Caki2 (cell line): ENCODE measurements at regions not wholly inside any gene's neighbourhood (a gene's known extent, or its start where the extent isn't known, plus 50 kb on each side); places are given as distances from the start of the nearest gene placed in this dataset.

Source experiments
- DNase-seq: peaks from one replicate; pipeline ENCODE4 v3.0.0-alpha.2; 2015; ENCODE audit warnings: low read depth
- in situ Hi-C: cut with HindIII; loops from 2 replicates; pipeline ENCODE4 v1.10.0; 2016; ENCODE audit warnings: low sequenced_read_pairs, low pct_unique_long_range_greater_than_20kb, mixed read lengths

DNA sequence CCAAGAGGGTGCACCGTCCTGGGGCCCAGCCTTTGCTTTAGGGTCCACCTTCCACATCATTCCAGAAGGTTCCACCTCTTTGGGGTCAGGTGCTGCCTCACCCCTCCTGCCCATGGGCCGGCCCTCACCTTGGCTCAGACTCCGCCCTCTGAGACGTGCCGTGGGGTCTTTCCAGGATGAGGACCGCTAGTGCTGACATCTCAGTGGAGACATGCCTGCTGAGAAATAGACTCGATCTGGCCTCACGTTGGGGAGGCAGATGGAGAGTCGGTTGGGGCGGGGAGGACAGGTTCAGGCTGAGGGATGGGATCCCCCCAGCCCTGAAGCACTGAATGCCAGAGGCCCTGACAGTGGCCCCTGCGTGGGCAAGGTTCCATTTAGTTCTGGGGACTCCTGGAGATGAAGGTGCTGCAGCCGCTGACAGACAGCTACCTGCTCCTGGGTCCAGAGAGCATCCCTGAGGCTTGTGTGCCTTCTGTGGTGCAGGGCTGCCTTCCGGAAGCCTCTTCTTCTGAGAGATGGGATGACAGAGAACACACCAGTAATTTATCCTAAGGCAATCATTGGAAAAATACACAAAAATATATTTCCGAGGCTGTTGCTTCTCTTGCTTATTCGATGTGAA lies 185.3 kb downstream of the KIF26A start:
- in situ Hi-C loops = no loop called here

GRCh38 chr14:104326848-104327247 lies 188.5 kb downstream of the KIF26A start:
- DNase-seq = no peak
- in situ Hi-C loops = no loop called here

More for the DNA sequence above, 185.3 kb downstream of the KIF26A start:
- DNase-seq = no peak

DNA sequence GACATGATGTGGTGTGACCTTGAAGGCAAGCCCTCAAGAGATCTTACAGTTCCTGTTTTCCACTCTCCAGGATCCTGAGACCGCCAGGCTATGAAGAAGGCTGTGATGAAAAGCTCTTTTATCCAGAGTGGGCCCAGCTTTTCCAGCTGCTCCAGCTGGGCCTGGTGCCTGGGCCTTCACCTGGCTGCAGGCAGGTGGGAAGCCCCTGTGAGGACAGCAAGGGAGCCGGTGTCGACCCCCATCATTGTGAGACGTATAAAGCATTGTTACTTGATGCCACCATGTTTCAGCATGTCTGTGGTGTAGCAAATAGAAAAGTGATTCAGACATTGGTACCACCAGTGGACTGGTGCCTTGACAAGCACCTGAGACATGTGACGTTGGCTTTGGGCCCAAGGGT lies 190.2 kb downstream of the KIF26A start:
- in situ Hi-C loops = no loop called here
- DNase-seq = no peak

DNA sequence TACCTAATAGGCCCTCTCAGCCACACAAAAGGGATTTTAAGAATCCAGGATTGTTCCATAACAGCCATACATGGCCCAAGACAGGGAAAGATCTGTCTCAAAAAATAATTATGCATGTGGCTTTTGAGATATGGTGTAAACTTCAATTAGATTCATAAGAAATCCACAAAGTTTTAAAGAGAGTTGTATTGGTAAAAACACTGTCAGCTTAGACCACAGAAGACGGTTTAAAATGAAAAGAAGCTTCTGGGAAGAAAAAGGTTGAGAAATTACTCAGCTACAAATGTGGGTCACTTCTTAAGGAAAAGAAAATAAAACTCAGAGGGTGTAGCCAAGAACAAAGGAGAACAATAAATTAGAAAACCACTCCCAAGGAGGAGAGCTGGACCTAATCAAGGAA lies 191.4 kb downstream of the KIF26A start:
- DNase-seq = no peak
- in situ Hi-C loops = no loop called here

DNA sequence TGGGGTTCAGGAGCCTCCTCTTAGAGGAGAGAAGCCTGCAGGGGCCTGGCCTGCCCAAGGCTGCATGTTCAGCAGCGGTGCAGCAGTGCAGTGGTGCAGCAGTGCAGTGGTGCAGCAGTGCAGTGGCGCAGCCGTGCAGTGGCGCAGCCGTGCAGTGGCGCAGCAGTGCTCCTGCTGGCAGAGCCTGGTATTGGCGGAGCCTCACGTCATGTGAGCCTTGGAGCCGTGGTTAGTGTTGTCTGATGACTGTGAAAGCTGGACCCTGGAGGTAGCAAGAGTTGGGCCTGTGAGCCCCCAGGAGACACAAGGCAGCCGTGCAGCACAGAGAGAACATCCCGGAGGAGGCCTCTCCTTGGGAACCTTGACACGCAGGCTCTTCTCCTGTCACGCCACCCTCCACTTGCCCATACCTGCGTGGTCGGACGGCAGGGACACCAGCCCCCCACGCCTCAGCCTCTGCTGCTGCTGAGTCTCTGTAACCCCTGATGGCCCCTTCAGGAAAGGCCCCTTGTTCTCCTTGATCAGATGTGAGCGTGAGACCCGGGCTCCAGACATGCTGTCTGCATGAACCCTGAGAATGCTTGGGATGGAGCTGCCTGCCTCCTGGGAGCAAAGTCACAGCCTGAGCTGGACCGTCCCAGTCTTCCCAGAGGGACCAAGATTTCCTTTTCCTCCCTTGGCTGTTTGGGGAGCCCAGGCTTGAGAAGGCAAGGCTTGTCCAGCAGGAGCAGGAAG lies 193.7 kb downstream of the KIF26A start:
- in situ Hi-C loops = no loop called here
- DNase-seq = no peak

- in situ Hi-C loops = no loop called here
- DNase-seq = no peak
These were observed 194.4 kb downstream of the KIF26A start for GRCh38 chr14:104332634-104333270.

DNA sequence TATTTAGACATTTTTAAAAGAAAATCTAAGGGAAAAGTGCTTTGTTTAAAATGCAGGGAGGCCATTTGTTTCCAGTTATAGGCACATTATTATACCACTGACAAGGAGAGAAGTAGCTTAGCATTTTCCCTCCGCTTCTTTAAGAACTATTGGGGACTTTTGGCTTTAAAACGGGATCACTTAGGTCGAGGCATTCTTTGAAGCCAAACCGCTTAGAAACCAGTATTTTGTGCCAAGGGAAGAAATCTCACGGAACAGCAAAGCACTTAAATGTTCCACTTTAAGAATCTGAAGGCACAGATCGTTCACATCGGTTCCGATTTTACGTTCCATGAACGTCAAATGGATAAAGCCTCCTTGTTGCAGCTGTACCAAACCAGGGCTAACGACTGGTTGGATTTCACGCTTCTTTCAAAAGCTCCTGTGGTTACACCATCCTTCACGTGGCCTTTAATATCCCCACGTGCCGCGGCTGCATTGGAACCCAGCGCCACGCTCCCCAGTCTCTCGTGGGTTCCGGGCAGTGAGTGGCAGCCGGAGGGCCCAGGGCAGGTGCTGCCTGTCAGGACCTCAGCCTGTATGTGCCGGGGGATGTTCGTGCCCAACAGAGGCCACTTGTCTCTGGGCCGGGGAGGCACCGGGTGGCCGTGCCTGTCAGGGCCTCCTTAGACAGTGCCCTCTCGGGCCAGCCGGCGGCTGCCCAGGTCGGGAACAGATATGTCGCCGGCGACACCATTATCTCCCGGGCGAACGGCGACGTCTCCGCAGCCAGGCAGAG lies 195.4 kb downstream of the KIF26A start:
- in situ Hi-C loops = no loop called here
- DNase-seq = no peak

GRCh38 chr14:104334424-104335161 lies 196.2 kb downstream of the KIF26A start:
- no peak for DNase-seq
- in situ Hi-C loops = no loop called here

GRCh38 chr14:104335176-104335575 lies 196.8 kb downstream of the KIF26A start:
- DNase-seq = no peak
- in situ Hi-C loops = no loop called here

DNA sequence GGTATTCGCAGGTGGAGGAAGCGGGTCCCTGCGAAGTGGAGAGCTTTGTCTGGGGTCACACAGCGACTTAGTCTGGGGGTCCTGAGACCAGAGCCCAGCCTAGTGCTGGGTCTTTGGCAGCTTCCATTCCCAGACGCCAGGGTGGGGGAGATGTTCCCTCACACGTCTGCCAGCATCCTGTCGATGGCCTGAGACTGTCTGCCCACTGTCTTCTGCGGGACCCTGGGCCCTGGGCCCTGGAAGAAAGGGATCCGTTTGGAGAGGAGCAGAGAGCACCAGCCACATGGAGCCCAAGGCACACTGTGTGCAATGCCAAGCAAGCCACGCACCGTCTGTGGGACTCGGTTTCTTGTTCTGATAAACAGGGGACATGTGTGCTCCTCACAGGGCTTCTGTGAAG lies 197.2 kb downstream of the KIF26A start:
- DNase-seq = no peak
- in situ Hi-C loops = no loop called here

GRCh38 chr14:104337351-104337750 lies 199.0 kb downstream of the KIF26A start:
- DNase-seq = no peak
- in situ Hi-C loops = no loop called here

DNA sequence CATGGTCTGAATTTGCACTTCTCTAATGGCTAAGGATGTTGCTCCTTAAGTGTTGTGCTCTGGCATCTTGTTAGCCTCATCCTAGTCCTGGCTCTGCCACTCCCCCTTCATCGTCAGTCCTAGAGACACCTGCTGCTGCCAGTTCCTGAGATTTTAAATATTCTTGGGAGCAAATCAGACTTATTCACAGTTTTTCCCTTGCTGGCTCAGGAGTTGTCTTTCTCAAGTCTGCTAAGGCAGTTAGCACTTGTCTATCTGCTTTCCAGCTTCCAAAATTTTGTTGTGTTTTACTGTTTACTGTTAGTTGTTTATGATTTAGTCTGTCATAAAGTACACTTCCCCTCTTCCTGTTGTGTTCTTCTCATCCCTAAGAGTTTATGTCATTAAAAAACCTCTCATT lies 201.0 kb downstream of the KIF26A start:
- in situ Hi-C loops = no loop called here
- DNase-seq = no peak

GRCh38 chr14:104339829-104340228 lies 201.4 kb downstream of the KIF26A start:
- DNase-seq = no peak
- in situ Hi-C loops = no loop called here

DNA sequence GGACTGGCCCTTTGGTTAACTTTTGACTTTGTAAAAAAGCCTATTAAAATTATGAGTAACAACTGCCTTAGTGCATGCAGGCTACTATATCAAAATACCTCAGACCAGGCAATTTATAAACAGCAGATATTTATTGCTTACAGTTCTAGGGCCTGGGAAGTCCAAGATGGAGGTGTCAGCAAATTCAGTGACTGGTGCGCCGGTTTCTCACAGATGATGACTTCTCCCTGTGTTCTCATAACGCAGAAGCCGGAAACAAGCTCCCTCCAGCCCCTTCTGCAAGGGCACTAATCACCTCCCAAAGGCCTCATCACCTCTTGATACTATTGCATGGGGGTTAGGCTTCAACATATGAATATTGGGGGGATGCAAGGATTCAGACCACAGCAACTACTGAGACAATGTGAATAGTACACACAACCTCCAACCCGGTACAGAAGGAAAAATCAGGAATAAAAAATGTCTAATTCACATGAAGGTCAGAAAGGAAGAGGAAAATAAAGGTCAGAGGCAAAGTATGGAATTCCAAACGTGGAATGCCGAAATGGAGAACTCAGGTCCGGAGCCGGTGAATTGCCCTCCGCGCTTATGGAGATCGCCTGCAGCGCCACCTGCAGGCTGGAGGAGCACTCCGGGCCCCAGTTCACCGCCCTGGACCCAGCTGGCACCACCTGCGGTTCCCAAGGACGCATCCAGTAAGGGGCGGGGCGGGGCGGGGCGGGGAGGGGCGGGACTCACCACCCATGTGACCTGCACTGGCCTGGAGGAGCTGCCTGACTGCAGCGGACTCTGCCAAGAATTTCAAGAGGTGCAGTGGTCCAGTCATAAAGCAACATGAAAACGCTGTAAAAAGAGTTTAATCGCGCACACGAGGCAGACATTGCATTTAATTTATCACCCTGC lies 203.4 kb downstream of the KIF26A start:
- in situ Hi-C loops = no loop called here
- DNase-seq = peak; percentile 72

GRCh38 chr14:104342435-104343293 lies 204.3 kb downstream of the KIF26A start:
- no peak for DNase-seq
- in situ Hi-C loops = no loop called here

DNA sequence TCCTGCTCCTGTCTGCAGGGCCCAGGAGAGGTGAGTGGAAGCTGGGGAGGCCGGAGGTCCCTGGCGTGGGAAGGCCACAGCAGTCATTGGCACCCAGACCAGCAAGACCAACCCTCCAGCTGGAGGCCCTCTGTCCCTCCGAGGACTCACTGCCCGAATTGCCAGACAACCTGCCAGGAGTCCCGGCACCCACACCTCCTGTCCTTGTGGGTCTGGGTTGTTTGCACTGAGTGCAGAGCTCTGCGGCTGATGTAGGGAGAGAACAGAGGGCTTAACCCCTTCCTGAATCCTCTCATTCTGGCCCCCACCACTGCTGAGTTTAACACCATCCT lies 204.9 kb downstream of the KIF26A start:
- in situ Hi-C loops = no loop called here
- DNase-seq = no peak
